Stimulated activated CD4-positive, alpha-beta T cell treated with anti-CD3 and anti-CD28 coated beads, Interleukin-4, amount 100 ng/mL, for 48 hours (primary cell): ENCODE measurements at regions not wholly inside any gene's neighbourhood (a gene's known extent, or its start where the extent isn't known, plus 50 kb on each side); places are given as distances from the start of the nearest gene placed in this dataset.

Experiments
- DNase-seq, 2 donors: peaks; one replicate each; pipeline ENCODE4 v3.0.0-alpha.2; 2020; ENCODE audit warnings: low read depth in 2 of 2

DNA sequence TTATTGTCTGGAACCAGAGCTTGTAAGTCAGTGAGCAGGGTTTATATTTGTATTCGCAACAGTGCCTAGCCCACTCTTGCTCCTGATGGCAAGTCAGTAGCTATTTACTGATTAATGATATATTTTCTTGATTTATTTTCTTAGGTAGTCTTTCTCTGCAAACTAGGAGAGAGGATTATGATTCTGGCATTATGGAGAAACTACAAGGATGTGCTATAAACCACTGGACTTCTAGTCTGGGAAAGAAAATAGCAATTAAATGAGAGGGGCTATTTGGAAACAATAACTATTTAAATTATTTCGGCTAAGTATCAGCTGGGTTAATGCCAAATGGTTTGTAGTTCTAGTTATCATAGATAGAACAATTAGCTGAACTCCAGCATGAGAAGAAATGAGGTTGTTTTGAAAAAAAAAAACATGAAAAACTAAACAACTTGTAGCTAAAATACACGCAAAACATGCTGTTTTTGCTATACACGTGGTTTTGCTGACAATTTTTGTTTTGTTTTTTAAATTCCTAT lies 304.9 kb upstream of the TCF21 start:
- no peak for DNase-seq

GRCh38 chr6:133584823-133585222 lies 304.1 kb upstream of the TCF21 start:
- no peak for DNase-seq

- DNase-seq: no peak
These were observed 302.9 kb upstream of the TCF21 start for GRCh38 chr6:133585978-133586377.

DNA sequence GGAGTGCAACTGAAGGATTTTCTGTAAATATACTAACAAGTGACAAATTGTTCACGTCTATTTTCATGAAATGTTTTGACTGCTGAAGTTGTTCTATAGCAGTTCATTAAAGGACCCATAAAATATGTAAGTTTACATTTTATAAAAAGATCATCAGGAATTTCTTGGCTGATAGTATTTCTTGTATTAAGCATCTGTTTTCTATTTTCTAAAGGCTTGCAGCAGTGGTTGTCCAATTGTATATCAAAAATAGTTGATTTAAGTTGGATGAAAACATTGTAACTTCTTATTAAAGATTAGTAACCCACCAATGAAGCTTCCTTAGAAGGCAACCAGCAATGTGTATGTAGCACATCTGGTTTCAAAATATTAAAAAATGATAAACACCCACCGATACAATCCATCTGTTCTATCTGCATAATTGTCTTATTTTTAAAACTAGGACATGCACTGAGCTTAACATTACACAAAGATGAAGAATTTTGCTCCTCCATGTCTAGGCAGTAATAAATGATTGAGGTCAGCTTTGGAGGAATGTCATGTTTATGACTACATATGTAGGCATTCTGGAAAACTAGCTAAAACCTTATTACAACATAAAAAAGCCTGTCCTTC lies 301.3 kb upstream of the TCF21 start:
- no peak for DNase-seq

- no peak for DNase-seq
These were observed 298.7 kb upstream of the TCF21 start for GRCh38 chr6:133590196-133590595.

GRCh38 chr6:133590814-133591213 lies 298.1 kb upstream of the TCF21 start:
- no peak for DNase-seq

- DNase-seq: no peak
These were observed 297.6 kb upstream of the TCF21 start for GRCh38 chr6:133591275-133591674.

DNA sequence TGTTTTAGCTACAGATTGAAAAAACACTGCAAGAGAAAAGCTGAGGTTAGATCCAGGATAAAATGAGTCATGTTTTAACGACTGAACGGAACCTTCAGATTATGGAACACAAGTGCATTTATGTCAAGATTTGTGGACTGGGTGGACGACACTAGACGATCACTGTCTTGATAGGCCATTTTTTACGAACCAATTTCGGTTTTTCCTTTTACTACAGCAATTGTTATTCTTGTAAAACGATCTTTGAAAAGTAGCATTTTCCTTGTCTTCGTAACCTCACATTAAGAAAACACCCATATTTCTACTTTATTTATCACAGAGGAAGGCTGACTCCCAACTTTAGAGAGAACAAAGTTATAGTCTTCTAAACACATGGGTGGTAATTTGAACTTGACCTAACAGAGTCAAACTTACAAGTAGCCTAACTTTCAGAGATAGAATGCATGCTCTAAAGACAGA lies 294.2 kb upstream of the TCF21 start:
- DNase-seq: no peak

GRCh38 chr6:133595111-133595761 lies 293.7 kb upstream of the TCF21 start:
- no peak for DNase-seq

DNA sequence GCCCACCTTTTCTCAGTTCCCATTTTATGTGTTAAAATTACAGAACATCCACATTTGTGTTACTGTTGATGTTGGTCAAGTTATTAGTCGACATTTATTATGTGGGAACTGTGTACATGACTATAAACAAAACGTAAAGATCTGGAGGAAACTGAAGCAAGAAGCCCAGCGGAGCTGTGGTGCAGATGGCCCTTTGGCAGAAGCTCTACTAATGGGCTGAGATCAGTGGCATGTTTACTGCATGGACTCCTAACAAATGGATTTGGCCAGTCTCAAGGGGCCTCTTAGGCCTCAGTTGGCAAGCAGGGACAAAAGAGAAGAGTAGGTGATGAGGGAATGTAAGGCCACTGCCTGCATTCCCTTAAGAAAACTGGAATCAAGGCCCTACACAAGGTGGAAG lies 282.1 kb upstream of the TCF21 start:
- no peak for DNase-seq

GRCh38 chr6:133608620-133609019 lies 280.3 kb upstream of the TCF21 start:
- no peak for DNase-seq

DNA sequence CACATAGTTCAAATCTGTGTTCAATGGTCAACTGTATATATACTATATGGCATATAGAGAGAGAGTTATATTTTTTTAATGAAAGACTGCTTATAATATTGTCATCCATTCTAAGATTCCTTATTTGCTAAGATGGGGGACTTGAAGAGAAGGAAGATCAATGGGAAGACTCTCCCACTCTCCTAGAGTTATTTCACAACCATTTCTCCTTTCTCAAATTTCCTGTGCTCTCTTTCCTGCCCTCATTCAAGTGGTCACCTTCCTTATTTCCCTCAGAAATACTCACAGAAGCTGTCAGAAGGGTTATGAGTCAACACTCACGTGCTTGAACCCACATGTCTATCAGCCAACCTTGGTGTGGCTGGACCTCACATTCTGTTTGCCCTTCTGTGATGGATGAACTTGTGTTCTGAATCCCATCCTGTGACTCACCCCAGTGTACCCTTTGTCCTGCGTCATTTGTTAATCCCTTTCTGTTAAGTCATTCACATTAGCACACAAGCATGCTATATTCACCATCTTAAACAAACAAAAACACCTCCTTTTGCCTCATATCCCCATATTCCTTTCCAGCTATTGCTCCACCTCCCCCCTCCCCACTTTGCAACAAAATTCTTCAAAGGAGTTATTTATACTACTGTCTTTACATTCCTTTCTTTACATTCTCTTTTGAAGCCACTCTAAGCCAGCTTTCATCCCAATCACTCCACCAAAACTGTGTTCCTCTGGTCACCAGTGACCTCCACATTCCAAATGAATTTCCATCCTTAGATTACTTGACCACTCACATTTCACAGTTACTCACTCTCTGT lies 279.3 kb upstream of the TCF21 start:
- no peak for DNase-seq

DNA sequence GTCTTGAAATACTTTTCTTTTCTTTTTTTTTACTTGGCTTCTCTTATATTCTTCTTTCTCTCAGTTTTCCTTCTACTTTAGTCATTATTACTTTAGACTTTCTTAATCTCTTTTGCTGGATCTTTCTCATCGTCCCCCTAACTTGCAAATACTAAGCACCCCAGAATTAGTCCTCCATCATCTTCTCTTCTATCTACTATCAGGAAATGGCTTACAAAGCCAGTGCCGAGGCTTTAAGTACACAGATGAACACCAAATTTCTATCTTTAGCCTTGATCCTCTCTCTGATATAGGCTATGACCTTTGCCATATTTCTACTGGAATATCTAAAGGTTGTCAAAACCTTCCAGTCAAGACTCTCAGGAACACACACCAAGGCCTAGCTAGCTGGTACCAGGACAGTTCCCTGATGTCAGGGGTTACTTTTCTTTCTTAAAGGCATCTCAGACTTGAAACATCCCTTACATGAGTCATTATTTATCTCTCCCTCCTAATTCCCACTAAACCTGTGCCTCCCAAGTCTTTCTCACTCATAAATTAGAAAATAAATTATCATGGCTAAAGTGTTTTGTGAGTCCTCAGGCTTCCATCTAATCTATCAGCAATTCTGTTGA lies 278.6 kb upstream of the TCF21 start:
- no peak for DNase-seq

GRCh38 chr6:133610971-133611370 lies 277.9 kb upstream of the TCF21 start:
- no peak for DNase-seq

DNA sequence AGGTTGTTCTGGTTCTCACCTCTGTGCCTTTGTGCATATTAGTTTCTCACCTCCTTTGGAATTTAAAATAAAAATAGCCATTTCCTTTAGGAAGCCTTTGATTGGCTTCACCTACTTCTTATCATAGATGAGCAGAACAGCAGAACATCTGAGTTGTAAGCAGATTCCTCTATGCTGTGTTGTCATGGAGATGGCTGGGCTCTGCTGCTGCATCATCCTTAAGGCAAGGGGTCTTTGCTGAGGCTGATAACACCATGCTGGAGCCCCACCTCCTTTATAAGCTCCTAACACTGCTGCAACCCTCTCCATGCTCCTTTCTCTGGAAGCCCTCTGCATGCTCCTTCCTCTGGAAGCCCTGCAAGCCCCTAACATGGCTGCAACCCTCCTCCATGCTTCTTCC lies 276.5 kb upstream of the TCF21 start:
- no peak for DNase-seq

DNA sequence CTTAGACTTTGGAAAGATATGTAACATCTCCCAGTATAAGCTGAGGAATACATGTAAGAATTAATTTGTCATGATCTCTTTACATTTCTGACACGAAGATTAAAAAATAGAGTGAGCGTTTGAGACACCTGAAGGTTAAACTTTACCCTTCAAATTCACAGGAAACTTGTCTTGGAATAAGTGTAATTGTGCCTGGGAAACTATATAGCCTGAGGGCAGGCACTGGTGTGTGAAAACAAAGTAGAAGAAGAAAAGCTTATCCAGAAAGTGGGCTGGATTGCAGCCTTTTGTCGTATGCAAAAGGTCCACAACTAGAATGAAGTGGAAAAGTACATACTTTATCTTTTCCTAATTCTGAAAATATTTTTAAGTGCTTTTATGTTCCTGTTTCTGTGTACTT lies 275.7 kb upstream of the TCF21 start:
- no peak for DNase-seq

- DNase-seq: no peak
These were observed 267.2 kb upstream of the TCF21 start for GRCh38 chr6:133621751-133622150.

- no peak for DNase-seq
These were observed 265.8 kb upstream of the TCF21 start for GRCh38 chr6:133623065-133623464.

GRCh38 chr6:133623621-133624020 lies 265.3 kb upstream of the TCF21 start:
- no peak for DNase-seq

DNA sequence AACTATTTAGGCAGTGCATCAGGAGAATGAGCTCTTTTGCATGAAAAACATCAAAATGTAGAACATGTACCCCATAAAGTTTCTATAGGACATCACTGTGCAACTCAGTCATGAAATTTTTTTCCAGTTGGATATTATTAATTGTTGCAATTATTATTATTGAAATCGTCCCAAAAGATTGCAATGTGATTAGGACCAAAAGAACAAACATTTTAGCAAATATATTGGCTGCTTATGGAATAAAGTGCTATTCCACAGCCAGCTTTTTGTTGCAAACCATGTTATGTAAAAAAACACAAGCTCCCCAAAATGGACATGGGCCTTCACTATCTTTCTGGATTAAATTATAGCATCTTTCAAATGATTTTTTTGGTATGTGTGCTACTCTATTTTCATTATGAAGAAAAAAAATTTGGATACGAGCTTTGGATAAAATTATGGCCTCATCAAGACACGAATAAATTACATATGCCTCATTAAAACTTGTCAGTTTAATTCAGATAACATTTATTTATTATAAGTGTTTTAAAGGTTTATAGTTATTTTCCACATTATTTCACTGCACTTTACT lies 262.7 kb upstream of the TCF21 start:
- no peak for DNase-seq

DNA sequence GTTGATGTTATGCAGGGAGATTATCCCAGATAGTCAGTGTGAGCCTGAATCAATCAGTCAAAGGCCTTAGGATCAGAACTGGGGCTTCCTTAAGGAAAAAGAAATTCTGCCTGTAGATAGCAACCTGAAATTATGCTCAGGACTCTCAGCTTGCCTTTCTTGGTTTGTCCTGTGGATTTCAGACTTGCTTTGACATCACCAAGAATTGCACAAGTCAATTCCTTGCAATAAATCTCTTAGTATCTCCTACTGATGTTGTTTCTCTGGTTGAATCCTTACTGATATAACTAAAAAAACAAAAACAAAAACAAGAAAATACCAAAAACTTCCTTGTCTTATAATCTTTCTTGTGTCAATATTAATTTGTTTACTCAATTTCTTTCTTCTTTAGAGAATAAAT lies 258.9 kb upstream of the TCF21 start:
- no peak for DNase-seq

GRCh38 chr6:133630651-133631050 lies 258.3 kb upstream of the TCF21 start:
- no peak for DNase-seq
